ENCODE measurements at regions not wholly inside any gene's neighbourhood (a gene's known extent, or its start where the extent isn't known, plus 50 kb on each side); places are given as distances from the start of the nearest gene placed in this dataset.

- TF ChIP-seq CTCF (conservative IDR thresholded peaks at IDR 0.05) (no peak), ZFX (IDR thresholded peaks at IDR 0.05) (no peak)
Observed at GRCh38 chr6:81487489-81487888, 265.0 kb downstream of the TENT5A start.
